Spleen (tissue), 11 donors: ENCODE measurements at regions not wholly inside any gene's neighbourhood (a gene's known extent, or its start where the extent isn't known, plus 50 kb on each side); places are given as distances from the start of the nearest gene placed in this dataset.

ENCODE experiments used
- DNase-seq: peaks from one replicate; pipeline ENCODE4 v3.0.0-alpha.2; 2020
- H3K27ac ChIP-seq, 8 donors: fragments of 200-600 bp; sonication (generic) in 7 of 8; 1 replicate in 4 of 8; 2 replicates in 4 of 8; pipeline versions ENCODE4 v1.5.0 to v1.8.0; 2016 to 2021; ENCODE audit warnings: inconsistent platforms in 4 of 8, mild to moderate bottlenecking in 4 of 8, moderate library complexity in 1 of 8
- H3K27me3 ChIP-seq, 7 donors: fragments of 200-600 bp; sonication (generic) in 6 of 7; replicated peaks in 1 of 7; 1 replicate in 4 of 7; 2 replicates in 3 of 7; pipeline versions ENCODE4 v1.5.0 to v1.8.0; 2016 to 2021; ENCODE audit warnings: inconsistent platforms in 3 of 7, mild to moderate bottlenecking in 1 of 7
- H3K36me3 ChIP-seq, 6 donors: fragments of 200-600 bp; sonication (generic) in 5 of 6; 1 replicate in 4 of 6; 2 replicates in 2 of 6; pipeline versions ENCODE4 v1.5.0 to v1.8.0; 2016 to 2021; ENCODE audit warnings: inconsistent platforms in 2 of 6
- H3K4me1 ChIP-seq, 6 donors: fragments of 200-600 bp; sonication (generic) in 5 of 6; 1 replicate in 3 of 6; 2 replicates in 3 of 6; pipeline versions ENCODE4 v1.5.0 to v1.8.0; 2016 to 2021; ENCODE audit warnings: inconsistent platforms in 3 of 6
- H3K4me3 ChIP-seq, 8 donors: fragments of 200-600 bp; sonication (generic) in 7 of 8; 1 replicate in 4 of 8; 2 replicates in 4 of 8; pipeline versions ENCODE4 v1.5.0 to v1.8.0; 2016 to 2021; ENCODE audit warnings: inconsistent platforms in 4 of 8, mild to moderate bottlenecking in 4 of 8, moderate library complexity in 2 of 8
- H3K9me3 ChIP-seq, 8 donors: fragments of 200-600 bp; sonication (generic) in 7 of 8; 1 replicate in 4 of 8; 2 replicates in 4 of 8; pipeline versions ENCODE4 v1.5.0 to v1.8.0; 2016 to 2021; ENCODE audit warnings: inconsistent platforms in 4 of 8
- POLR2A ChIP-seq, 3 donors: fragments of 450-650 bp; IDR thresholded peaks; one replicate each; pipeline ENCODE4 v1.5.1; 2017; ENCODE audit warnings: antibody characterized with exemption in 3 of 3, mild to moderate bottlenecking in 1 of 3
- POLR2AphosphoS5 ChIP-seq, 3 donors: sonication (generic); formaldehyde crosslinking; IDR thresholded peaks; one replicate each; pipeline ENCODE4 v1.5.1; 2017; ENCODE audit warnings: antibody characterized with exemption in 3 of 3
- WGBS, 5 donors: extraction: QIAGEN DNeasy Blood & Tissue Kit in 3 of 5; methylation state at CpG; one replicate each; pipeline versions ENCODE4 v1.1.5 to v1.1.7; 2013 to 2018; 5-methylcytosine and 5-hydroxymethylcytosine counted together
- intact Hi-C: fragments of 100-400 bp; cut with DNase I; formaldehyde crosslinking; loops from one replicate; pipeline ENCODE4 v1.15.0; 2023; ENCODE audit warnings: low total_unique reads
- TF ChIP-seq, protein P1 (sequence below), 11 experiments: fragments of 200-600 bp in 7 of 11; fragments of 450-650 bp in 4 of 11; sonication (generic) in 4 of 11; IDR thresholded peaks in 8 of 11; conservative IDR thresholded peaks in 3 of 11; 1 replicate in 7 of 11; 2 replicates in 4 of 11; pipeline versions ENCODE4 v1.4.0 to v1.8.0; 2016 to 2021; ENCODE audit warnings: antibody characterized with exemption in 11 of 11, inconsistent platforms in 4 of 11, mild to moderate bottlenecking in 1 of 11
- donor health status: healthy with polysubstance abuse.
- donor health status: DM: no; HTN: no; CAD: no; lungs with moderate emphysema.
- donor health status: DM: no; HTN: no; CAD: no.
- donor health status: Bipolar disorder and iron deficiency.
- donor health status: healthy.
- donor health status: DM: no; HTN: no; CAD: no.
- donor health status: DM: yes; HTN: yes; CAD: no.

DNA sequence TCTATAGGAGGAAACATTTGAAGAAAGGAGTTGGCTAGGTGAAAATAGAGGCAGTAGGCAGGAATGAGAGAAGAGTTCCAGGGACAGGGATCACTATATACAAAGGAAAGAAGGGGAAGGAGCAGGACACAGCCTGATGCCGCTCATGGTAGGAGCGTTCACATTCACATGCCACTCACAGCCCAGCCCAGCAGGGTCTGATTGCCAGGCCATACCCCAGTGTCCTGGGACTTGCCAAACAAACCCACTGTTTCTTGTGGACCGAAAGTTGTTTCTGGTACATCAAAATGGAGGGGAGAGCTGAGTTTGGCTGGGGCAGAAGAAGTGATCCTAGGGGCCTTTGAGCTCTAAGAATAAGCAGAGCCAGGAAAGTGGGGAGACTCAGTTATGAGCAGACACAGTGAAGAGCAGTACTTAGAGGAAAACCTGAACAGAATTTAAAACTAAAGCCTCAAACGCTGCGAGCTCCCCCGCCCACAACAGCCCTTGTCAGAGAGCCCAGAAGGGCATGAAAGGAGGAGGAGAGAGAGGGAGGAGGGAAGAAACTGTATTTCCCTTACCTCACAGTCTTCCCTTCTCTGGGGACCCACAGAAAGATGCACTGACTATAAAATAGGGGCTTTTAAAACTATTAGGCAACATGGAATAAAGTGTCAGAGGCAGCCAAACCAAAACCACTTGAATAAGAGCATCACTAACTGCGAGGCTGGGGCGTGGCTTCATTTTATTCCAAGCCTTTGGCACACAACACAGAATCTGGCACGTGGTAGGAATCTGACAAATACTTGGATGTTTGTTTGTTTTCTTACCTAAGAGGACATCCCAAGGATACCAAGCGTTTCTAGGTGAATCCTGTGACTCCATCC, 129.0 kb downstream of the RPL22L1 start:
- H3K27ac ChIP-seq = no peak overlapping the region
- WGBS, 5 donors = 58 to 66% (median 61%) methylated on average over 10 of the region's 10 CpGs
- no peaks in the 10 kb centered on the region for H3K9me3 ChIP-seq
- H3K4me1 ChIP-seq = no peaks in the 10 kb centered on the region
- peaks cover 0 to 6% (median 0%) of the 10 kb centered on the region in 7 donors for H3K27me3 ChIP-seq
- intact Hi-C loops = no loop called here
- H3K36me3 ChIP-seq = no peaks in the 10 kb centered on the region
- H3K4me3 ChIP-seq = no peak overlapping the region
- DNase-seq = no peak
- TF ChIP-seq, protein P1, sequence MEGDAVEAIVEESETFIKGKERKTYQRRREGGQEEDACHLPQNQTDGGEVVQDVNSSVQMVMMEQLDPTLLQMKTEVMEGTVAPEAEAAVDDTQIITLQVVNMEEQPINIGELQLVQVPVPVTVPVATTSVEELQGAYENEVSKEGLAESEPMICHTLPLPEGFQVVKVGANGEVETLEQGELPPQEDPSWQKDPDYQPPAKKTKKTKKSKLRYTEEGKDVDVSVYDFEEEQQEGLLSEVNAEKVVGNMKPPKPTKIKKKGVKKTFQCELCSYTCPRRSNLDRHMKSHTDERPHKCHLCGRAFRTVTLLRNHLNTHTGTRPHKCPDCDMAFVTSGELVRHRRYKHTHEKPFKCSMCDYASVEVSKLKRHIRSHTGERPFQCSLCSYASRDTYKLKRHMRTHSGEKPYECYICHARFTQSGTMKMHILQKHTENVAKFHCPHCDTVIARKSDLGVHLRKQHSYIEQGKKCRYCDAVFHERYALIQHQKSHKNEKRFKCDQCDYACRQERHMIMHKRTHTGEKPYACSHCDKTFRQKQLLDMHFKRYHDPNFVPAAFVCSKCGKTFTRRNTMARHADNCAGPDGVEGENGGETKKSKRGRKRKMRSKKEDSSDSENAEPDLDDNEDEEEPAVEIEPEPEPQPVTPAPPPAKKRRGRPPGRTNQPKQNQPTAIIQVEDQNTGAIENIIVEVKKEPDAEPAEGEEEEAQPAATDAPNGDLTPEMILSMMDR (IDR thresholded peaks at IDR 0.05 in 8 of 11, conservative IDR thresholded peaks at IDR 0.05 in 3 of 11) = no peak
- TF ChIP-seq POLR2A (IDR thresholded peaks at IDR 0.05) = no peak

- peaks cover 0 to 6% (median 0%) of the 10 kb centered on the region in 7 donors for H3K27me3 ChIP-seq
- no peaks in the 10 kb centered on the region for H3K9me3 ChIP-seq
- DNase-seq = no peak
- WGBS, 5 donors = 86 to 92% (median 90%) methylated on average over 3 of the region's 3 CpGs
- H3K27ac ChIP-seq = no peak overlapping the region
- H3K4me3 ChIP-seq = no peak overlapping the region
- H3K36me3 ChIP-seq = no peaks in the 10 kb centered on the region
- no peaks in the 10 kb centered on the region for H3K4me1 ChIP-seq
- TF ChIP-seq POLR2A (IDR thresholded peaks at IDR 0.05) (no peak), POLR2AphosphoS5 (IDR thresholded peaks at IDR 0.05) (no peak)
- TF ChIP-seq, protein P1 (IDR thresholded peaks at IDR 0.05 in 8 of 11, conservative IDR thresholded peaks at IDR 0.05 in 3 of 11) = no peak
- intact Hi-C loops = no loop called here
These were observed 129.7 kb downstream of the RPL22L1 start for GRCh38 chr3:170740285-170740684.

- whole genome bisulfite sequencing, 5 donors = 85 to 91% (median 87%) methylated on average over 4 of the region's 4 CpGs
These were observed 130.6 kb downstream of the RPL22L1 start for GRCh38 chr3:170739410-170739809.

DNA sequence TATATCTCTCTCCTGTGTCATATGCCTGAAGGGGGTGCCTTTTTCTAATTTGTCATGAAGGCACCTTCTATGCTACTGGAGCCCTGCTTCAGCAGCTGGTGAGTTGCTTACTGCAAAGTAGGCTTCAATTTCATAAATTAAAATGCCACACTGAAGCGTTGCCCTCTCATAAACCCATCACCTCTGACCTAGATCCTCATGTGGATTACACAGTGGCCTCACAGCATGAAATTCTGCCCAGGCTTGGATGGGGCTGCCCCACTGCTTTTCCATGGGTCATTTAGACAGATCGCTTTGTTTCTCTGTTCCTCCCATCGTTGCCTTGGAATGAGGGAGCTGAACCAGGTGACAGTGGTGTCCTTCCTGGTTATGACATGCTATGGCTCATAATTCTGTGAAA, 131.2 kb downstream of the RPL22L1 start:
- TF ChIP-seq, protein P1 (IDR thresholded peaks at IDR 0.05 in 8 of 11, conservative IDR thresholded peaks at IDR 0.05 in 3 of 11) = no peak
- TF ChIP-seq POLR2A (IDR thresholded peaks at IDR 0.05) (no peak), POLR2AphosphoS5 (IDR thresholded peaks at IDR 0.05) (no peak)
- H3K36me3 ChIP-seq = no peaks in the 10 kb centered on the region
- DNase-seq = no peak
- H3K4me1 ChIP-seq = no peaks in the 10 kb centered on the region
- H3K27ac ChIP-seq = no peak overlapping the region
- 71 to 85% (median 79%) methylated on average over 3 of the region's 3 CpGs for WGBS, 5 donors
- no peak overlapping the region for H3K4me3 ChIP-seq
- intact Hi-C loops = no loop called here
- peaks cover 0 to 6% (median 0%) of the 10 kb centered on the region in 7 donors for H3K27me3 ChIP-seq
- H3K9me3 ChIP-seq = no peaks in the 10 kb centered on the region

More at GRCh38 chr3:170739410-170739809, 130.6 kb downstream of the RPL22L1 start:
- intact Hi-C loops = no loop called here
- H3K4me1 ChIP-seq = no peaks in the 10 kb centered on the region
- no peaks in the 10 kb centered on the region for H3K9me3 ChIP-seq
- H3K27me3 ChIP-seq = peaks cover 0 to 6% (median 0%) of the 10 kb centered on the region in 7 donors
- no peak overlapping the region for H3K4me3 ChIP-seq
- H3K27ac ChIP-seq = no peak overlapping the region
- H3K36me3 ChIP-seq = no peaks in the 10 kb centered on the region
- TF ChIP-seq, protein P1 (IDR thresholded peaks at IDR 0.05 in 8 of 11, conservative IDR thresholded peaks at IDR 0.05 in 3 of 11) = no peak
- TF ChIP-seq POLR2AphosphoS5 (IDR thresholded peaks at IDR 0.05) (no peak), POLR2A (IDR thresholded peaks at IDR 0.05) (no peak)
- DNase-seq = no peak
